ENCODE measurements at regions not wholly inside any gene's neighbourhood (a gene's known extent, or its start where the extent isn't known, plus 50 kb on each side); places are given as distances from the start of the nearest gene placed in this dataset.
A peak's percentile ranks its signal among the peaks of the same experiment; 100 is the strongest.

DNA sequence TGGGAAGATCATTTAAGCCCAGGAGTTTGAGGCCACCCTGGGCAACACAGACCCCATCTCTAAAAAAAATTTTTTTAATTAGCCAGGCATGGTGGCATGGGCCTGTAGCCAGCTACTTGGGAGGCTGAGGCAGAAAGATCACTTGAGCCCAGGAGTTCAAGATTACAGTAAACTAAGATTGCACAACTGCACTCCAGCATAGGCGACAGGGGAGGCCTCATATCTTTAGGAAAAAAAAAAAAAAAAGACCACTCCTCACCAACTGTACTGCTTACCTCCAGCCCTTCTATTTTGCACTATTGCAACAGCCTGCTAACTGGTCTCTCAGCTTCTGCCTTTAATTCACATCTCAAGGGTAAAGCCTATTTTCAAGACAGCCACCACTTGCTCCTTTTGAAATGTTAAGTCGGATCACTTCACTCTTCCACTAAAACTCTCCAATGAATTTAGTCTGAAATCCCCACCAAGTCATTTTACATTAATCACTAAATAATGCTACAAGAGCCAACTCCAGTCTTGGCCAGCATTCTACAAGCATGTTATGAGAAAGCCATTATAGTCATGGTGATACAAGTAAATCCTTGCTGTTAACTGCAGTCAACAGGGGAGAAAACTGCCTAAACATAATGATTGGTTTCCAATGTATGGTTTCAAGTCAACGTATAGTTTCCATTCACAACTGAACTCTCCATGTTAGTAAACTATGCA, 106.0 kb downstream of the RPS29 start:
- TF ChIP-seq, protein P1, sequence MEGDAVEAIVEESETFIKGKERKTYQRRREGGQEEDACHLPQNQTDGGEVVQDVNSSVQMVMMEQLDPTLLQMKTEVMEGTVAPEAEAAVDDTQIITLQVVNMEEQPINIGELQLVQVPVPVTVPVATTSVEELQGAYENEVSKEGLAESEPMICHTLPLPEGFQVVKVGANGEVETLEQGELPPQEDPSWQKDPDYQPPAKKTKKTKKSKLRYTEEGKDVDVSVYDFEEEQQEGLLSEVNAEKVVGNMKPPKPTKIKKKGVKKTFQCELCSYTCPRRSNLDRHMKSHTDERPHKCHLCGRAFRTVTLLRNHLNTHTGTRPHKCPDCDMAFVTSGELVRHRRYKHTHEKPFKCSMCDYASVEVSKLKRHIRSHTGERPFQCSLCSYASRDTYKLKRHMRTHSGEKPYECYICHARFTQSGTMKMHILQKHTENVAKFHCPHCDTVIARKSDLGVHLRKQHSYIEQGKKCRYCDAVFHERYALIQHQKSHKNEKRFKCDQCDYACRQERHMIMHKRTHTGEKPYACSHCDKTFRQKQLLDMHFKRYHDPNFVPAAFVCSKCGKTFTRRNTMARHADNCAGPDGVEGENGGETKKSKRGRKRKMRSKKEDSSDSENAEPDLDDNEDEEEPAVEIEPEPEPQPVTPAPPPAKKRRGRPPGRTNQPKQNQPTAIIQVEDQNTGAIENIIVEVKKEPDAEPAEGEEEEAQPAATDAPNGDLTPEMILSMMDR (IDR thresholded peaks at IDR 0.05; ENCODE audit: low read depth, low read length) = no peak
- no peak for DNase-seq (ENCODE audit: low read depth in 2 of 2)
- no peak overlapping the region for H3K4me3 ChIP-seq (replicated peaks in 1 of 2; ENCODE audit: low read depth in 2 of 2, low read length in 2 of 2)

DNA sequence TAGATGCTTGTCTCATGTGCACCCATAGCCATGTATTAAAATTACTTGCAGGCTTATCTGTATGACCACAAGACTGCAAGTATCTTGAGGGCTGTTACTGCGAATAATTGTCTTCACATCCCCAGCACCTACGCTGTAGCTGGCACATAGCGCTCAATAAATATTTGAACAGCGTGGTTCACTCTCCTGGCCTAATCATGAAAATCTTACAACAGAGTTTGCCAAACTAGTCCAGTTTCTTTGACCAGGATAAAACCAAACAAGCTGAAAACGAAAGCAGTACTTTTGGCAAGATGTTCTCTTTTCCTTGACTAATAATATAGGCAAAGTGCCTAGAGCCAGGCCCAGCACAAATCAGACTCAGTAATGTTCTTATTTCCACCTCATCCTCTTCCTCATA, 106.7 kb downstream of the RPS29 start:
- H3K4me3 ChIP-seq (replicated peaks in 1 of 2; ENCODE audit: low read depth in 2 of 2, low read length in 2 of 2) = no peak overlapping the region
- TF ChIP-seq, protein P1 (IDR thresholded peaks at IDR 0.05; ENCODE audit: low read depth, low read length) = no peak
- DNase-seq (ENCODE audit: low read depth in 2 of 2) = no peak

DNA sequence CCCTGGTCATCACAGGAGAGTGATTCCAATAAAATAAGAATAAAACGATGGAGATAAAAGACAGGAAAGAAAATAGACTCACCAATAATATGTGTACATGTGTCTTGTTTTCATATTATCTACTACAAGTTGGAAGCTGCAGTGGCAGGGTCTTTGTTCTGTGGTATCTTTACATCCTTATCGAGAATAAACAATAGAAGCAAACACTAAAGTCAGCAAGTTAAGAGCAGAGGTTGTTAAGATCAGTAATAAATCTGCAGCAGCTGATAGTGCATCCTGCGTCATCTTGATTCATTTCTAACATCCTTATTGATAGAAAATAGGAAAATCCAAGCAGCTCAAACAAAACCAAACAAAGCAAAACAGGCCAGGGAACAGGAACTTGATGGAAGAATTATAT, 107.4 kb downstream of the RPS29 start:
- DNase-seq (ENCODE audit: low read depth in 2 of 2) = no peak
- no peak overlapping the region for H3K4me3 ChIP-seq (replicated peaks in 1 of 2; ENCODE audit: low read depth in 2 of 2, low read length in 2 of 2)
- TF ChIP-seq, protein P1 (IDR thresholded peaks at IDR 0.05; ENCODE audit: low read depth, low read length) = no peak

DNA sequence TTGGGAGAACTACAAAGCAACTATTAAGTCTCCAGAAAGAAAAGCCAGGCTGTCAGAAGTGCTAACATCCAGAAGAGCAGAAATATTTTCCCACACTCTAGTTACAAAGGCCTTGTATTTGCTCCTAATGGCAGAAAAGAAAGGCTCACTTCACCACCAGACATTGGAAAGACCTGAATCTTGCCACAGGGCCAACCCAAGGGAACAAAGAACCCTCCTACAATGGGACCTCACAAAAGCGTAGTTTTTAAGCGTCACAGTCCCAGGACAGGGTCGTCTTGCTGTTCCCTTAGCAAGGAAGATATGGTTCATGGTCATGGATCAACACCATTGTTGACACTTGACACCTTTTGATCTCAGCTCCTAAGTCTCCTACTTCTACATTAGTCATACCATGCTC, 119.1 kb downstream of the RPS29 start:
- H3K4me3 ChIP-seq (replicated peaks in 1 of 2; ENCODE audit: low read depth in 2 of 2, low read length in 2 of 2) = no peak overlapping the region
- TF ChIP-seq, protein P1 (IDR thresholded peaks at IDR 0.05; ENCODE audit: low read depth, low read length) = no peak
- no peak for DNase-seq (ENCODE audit: low read depth in 2 of 2)

DNA sequence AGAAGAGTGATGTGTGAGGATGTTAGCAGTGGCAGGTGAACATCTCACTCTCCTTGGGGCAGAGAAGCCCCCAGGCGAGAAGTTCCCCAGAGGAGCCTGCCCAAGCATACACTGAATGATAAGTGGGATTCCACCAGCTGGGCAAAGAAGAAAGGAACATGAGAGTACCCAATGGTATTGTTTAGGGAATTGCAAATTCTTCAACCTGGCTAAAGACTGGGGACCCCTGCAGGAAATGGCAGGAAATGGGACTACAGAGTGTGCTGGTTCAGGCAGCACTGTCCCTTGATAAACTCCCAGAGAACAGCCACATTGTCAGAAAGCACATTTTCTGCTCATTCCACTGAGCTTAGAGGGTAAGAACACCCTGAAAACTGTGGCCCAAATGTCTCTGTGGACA, 121.3 kb downstream of the RPS29 start:
- H3K4me3 ChIP-seq (replicated peaks in 1 of 2; ENCODE audit: low read depth in 2 of 2, low read length in 2 of 2) = no peak overlapping the region
- TF ChIP-seq, protein P1 (IDR thresholded peaks at IDR 0.05; ENCODE audit: low read depth, low read length) = peak; percentile 25
- peak in 1 of 2 donors; percentile 3 for DNase-seq (ENCODE audit: low read depth in 2 of 2)

DNA sequence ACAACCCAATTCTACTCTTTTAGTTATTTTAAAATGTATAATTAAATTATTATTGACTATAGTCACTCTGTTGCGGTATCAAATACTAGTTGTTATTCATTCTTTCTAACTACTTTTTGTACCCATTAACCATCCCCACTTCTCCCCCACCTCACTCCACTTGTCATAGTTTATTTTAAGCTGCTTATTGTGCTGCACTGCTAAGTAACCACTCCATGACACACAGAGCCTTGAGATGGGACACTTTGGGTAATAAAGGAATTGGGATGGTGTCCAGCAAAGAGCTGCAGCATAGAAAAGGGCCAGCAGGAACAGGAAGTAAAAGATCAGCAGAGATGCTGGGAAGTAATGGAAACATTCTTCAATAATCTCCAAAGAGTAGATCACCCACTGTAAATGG, 123.0 kb downstream of the RPS29 start:
- H3K4me3 ChIP-seq (replicated peaks in 1 of 2; ENCODE audit: low read depth in 2 of 2, low read length in 2 of 2) = no peak overlapping the region
- TF ChIP-seq, protein P1 (IDR thresholded peaks at IDR 0.05; ENCODE audit: low read depth, low read length) = no peak
- DNase-seq (ENCODE audit: low read depth in 2 of 2) = no peak
